ENCODE measurements at regions not wholly inside any gene's neighbourhood (a gene's known extent, or its start where the extent isn't known, plus 50 kb on each side); places are given as distances from the start of the nearest gene placed in this dataset.

- no peak overlapping the region for H2AFZ ChIP-seq (ENCODE audit: low read depth, low read length)
- H3K4me3 ChIP-seq (replicated peaks in 1 of 3; ENCODE audit: insufficient read depth in 1 of 3, low read depth in 1 of 3, low read length in 3 of 3): no peak overlapping the region
- H3K4me2 ChIP-seq (ENCODE audit: insufficient read depth, low read length): no peak overlapping the region
- H3K27me3 ChIP-seq (ENCODE audit: control insufficient read depth in 2 of 2, insufficient read depth in 2 of 2, low read length in 2 of 2): no peaks in the 10 kb centered on the region
- H3K36me3 ChIP-seq (ENCODE audit: control insufficient read depth in 2 of 2, extremely low read depth in 1 of 2, insufficient read depth in 2 of 2, low read length in 2 of 2): no peaks in the 10 kb centered on the region
- H4K20me1 ChIP-seq (replicated peaks; ENCODE audit: control insufficient read depth, extremely low read depth, insufficient read depth, low read length): no peaks in the 10 kb centered on the region
- no peak overlapping the region for H3K9ac ChIP-seq (replicated peaks; ENCODE audit: extremely low read depth, insufficient read depth, low read length)
- no peak overlapping the region for H3K27ac ChIP-seq (ENCODE audit: insufficient read depth, low read depth, low read length)
- H3K9me3 ChIP-seq (replicated peaks; ENCODE audit: control insufficient read depth, insufficient read depth, low read length): no peaks in the 10 kb centered on the region
- H3K9me1 ChIP-seq (replicated peaks; ENCODE audit: control insufficient read depth, extremely low read depth, insufficient read depth, low read length): no peaks in the 10 kb centered on the region
- no peaks in the 10 kb centered on the region for H3K4me1 ChIP-seq (ENCODE audit: control insufficient read depth, extremely low read depth, insufficient read depth, low read length)
- TF ChIP-seq MYC (IDR thresholded peaks at IDR 0.05; ENCODE audit: low read depth, low read length): no peak
- TF ChIP-seq POLR2A (IDR thresholded peaks at IDR 0.05; ENCODE audit: low read depth, low read length): no peak
- TF ChIP-seq, protein P1, sequence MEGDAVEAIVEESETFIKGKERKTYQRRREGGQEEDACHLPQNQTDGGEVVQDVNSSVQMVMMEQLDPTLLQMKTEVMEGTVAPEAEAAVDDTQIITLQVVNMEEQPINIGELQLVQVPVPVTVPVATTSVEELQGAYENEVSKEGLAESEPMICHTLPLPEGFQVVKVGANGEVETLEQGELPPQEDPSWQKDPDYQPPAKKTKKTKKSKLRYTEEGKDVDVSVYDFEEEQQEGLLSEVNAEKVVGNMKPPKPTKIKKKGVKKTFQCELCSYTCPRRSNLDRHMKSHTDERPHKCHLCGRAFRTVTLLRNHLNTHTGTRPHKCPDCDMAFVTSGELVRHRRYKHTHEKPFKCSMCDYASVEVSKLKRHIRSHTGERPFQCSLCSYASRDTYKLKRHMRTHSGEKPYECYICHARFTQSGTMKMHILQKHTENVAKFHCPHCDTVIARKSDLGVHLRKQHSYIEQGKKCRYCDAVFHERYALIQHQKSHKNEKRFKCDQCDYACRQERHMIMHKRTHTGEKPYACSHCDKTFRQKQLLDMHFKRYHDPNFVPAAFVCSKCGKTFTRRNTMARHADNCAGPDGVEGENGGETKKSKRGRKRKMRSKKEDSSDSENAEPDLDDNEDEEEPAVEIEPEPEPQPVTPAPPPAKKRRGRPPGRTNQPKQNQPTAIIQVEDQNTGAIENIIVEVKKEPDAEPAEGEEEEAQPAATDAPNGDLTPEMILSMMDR (IDR thresholded peaks at IDR 0.05; ENCODE audit: extremely low read depth in 1 of 2, insufficient read depth in 1 of 2, low read depth in 1 of 2, low read length in 2 of 2): no peak
- TF ChIP-seq POLR2AphosphoS5 (IDR thresholded peaks at IDR 0.05; ENCODE audit: insufficient read depth, low read depth, low read length): no peak
- TF ChIP-seq GATA2 (IDR thresholded peaks at IDR 0.05; ENCODE audit: insufficient read depth, insufficient read length, low read depth, low read length): no peak
- no peak for TF ChIP-seq EZH2 (IDR thresholded peaks at IDR 0.05; ENCODE audit: borderline replicate concordance, low read depth, low read length, severe bottlenecking)
- TF ChIP-seq JUN (IDR thresholded peaks at IDR 0.05; ENCODE audit: borderline replicate concordance, insufficient read depth, insufficient read length, low read depth): no peak
- TF ChIP-seq FOS (IDR thresholded peaks at IDR 0.05; ENCODE audit: borderline replicate concordance, insufficient read depth, low read length): no peak
- TF ChIP-seq MAX (IDR thresholded peaks at IDR 0.05; ENCODE audit: insufficient read depth, insufficient read length): no peak
- H3K79me2 ChIP-seq (ENCODE audit: control insufficient read depth, insufficient read depth, low read length): no peaks in the 10 kb centered on the region
- FAIRE-seq (no peak), DNase-seq (ENCODE audit: low read depth, low spot score) (no peak)
- intact Hi-C loops (cut with micrococcal nuclease) (loop anchor here (1.0 kb wide), 1 partner anchor 32 kb away; no protein-coding TSS in a partner anchor), dilution Hi-C loops (cut with MboI; ENCODE audit: extremely low pct_ligation_motif_present, low sequenced_read_pairs) (no loop called here)
- no TSS peak for BruUV-seq (replicated peaks)
- ChIA-PET POLR2A (no interaction called here), CTCF (no interaction called here)
Observed at GRCh38 chr6:113326781-113327180, 530.4 kb upstream of the MARCKS start.

All from endothelial cell of umbilical vein (primary cell).